Naive thymus-derived CD8-positive, alpha-beta T cell (primary cell): ENCODE measurements at regions not wholly inside any gene's neighbourhood (a gene's known extent, or its start where the extent isn't known, plus 50 kb on each side); places are given as distances from the start of the nearest gene placed in this dataset.

Source experiments
- ATAC-seq, 2 donors: fragments of 150-1000 bp; cut with Tn5 transposase in 1 of 2; sonication (Bioruptor Pico), chemical (Tn5 transposase) in 1 of 2; 1 replicate in 1 of 2; 2 replicates in 1 of 2; pipeline ENCODE4 v1.10.0; 2021; ENCODE audit warnings: mild to moderate bottlenecking in 2 of 2, moderate library complexity in 2 of 2
- POLR2A ChIA-PET: fragments of 350-600 bp; sonication (Branson Sonifier 250); formaldehyde crosslinking; loops from one replicate; lab custom pipeline; 2021; ENCODE audit warnings: antibody characterized with exemption; lab: Charles Lee
- DNase-seq, 10 donors: peaks; one replicate each; pipeline versions ENCODE4 v3.0.0 to v3.0.0-alpha.2; 2020 to 2022
- H3K27ac Mint-ChIP-seq, 10 donors: one replicate each; pipeline ENCODE4 v1.8.0; 2020 to 2022; ENCODE audit warnings: mild to moderate bottlenecking in 10 of 10, mixed read lengths in 10 of 10, moderate library complexity in 4 of 10, inconsistent platforms in 1 of 10
- H3K27me3 Mint-ChIP-seq, 5 donors: one replicate each; pipeline ENCODE4 v1.8.0; 2021 to 2022; ENCODE audit warnings: mixed read lengths in 5 of 5
- H3K36me3 Mint-ChIP-seq, 3 donors: one replicate each; pipeline ENCODE4 v1.8.0; 2020 to 2022; ENCODE audit warnings: mixed read lengths in 3 of 3, mild to moderate bottlenecking in 2 of 3, inconsistent platforms in 1 of 3
- H3K4me1 Mint-ChIP-seq, 4 donors: one replicate each; pipeline ENCODE4 v1.8.0; 2021 to 2022; ENCODE audit warnings: mixed read lengths in 4 of 4
- H3K4me3 Mint-ChIP-seq, 10 donors: one replicate each; pipeline ENCODE4 v1.8.0; 2020 to 2022; ENCODE audit warnings: mild to moderate bottlenecking in 10 of 10, mixed read lengths in 10 of 10, moderate library complexity in 6 of 10, inconsistent platforms in 1 of 10
- H3K9me3 Mint-ChIP-seq, 9 donors: one replicate each; pipeline ENCODE4 v1.8.0; 2020 to 2022; ENCODE audit warnings: mixed read lengths in 9 of 9, mild to moderate bottlenecking in 3 of 9, inconsistent platforms in 1 of 9, moderate library complexity in 1 of 9

DNA sequence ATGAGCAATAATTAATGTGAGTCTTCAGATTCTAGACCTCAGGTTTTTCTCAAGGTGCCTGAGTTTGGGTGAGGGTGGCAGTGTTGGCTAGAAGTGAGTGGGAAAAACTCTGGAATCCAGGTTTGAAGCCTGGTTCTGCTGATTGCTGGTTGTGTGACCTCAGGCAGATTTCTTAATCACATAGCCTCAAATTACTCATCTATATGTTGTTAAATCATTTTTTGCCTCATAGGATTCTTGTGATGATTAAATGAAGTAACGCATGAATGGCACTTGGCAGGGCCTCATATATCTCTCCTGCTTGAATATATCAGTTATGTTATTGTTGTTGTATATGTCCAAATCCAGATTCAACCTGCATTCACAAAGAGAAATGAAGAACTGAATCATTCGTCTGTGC is 60.5 kb downstream of the NR2F2 start:
- Mint-ChIP-seq H3K27ac (no peak overlapping the region), H3K36me3 (no peaks in the 10 kb centered on the region), H3K9me3 (peaks cover 0 to 9% (median 3%) of the 10 kb centered on the region in 9 donors), H3K27me3 (peaks cover 12 to 48% (median 25%) of the 10 kb centered on the region in 5 donors), H3K4me3 (no peak overlapping the region), H3K4me1 (no peaks in the 10 kb centered on the region)
- POLR2A ChIA-PET: no interaction called here
- no peak for DNase-seq
- no peak for ATAC-seq

DNA sequence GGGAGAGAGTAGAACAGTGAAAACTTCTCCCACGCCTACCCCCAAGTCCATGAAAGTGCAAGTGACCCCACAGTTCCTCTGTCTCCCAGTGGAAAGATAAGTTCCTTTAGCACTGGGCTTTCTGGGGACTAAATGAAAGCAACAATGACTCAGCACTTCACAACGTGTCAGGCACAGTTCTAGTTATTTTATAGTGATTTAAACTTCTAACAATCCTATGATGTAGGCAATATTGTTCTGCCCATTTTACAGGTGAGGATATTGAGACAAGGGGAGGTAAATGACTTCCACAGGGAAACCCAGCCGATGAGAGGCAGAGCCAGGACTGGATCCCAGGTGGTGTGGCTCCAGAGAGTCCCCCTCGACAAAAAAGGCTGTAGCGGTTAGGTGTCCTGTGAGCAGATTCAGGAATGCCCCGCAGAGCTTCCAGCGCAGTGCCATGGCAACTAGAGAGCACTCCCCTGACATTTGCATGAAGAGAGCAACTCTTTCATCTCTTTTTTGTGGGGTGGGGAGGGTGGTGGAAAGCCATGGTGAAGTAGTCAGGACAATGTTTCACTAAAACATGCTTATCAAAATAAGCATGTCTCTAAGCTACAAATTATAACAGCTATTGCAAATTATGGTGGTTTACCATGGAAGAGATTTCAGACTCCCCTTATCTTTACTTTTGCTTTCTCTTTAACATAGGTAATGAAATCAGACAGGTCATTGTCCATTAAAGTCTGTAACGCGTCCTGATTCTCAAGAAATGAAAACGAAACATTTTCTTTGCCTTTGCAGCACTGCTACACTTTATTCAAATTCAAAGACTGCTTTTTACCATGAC is 62.1 kb downstream of the NR2F2 start:
- H3K9me3 Mint-ChIP-seq: peaks cover 0 to 9% (median 3%) of the 10 kb centered on the region in 9 donors
- no peak overlapping the region for H3K27ac Mint-ChIP-seq
- POLR2A ChIA-PET: no interaction called here

DNA sequence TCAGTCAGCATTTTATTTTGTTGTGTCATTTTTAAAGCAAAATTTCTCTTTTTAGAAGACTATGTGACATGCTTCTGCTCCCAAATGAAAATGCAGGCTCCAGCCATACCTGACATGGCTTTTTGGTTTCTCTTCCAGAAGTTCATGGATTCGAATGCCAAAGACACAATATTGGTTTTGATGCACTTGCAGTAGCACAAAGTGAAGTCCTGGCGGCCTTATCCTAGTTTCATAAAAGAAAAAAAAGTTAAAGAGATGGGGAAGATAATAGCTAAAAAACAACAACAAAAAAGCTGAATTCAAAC is 62.7 kb downstream of the NR2F2 start:
- ATAC-seq (no peak), DNase-seq (no peak)
- peaks cover 12 to 52% (median 24%) of the 10 kb centered on the region in 5 donors for H3K27me3 Mint-ChIP-seq
- POLR2A ChIA-PET: no interaction called here
- H3K9me3 Mint-ChIP-seq: peaks cover 0 to 9% (median 3%) of the 10 kb centered on the region in 9 donors
- H3K27ac Mint-ChIP-seq: no peak overlapping the region
- no peaks in the 10 kb centered on the region for H3K4me1 Mint-ChIP-seq
- H3K4me3 Mint-ChIP-seq: no peak overlapping the region
- no peaks in the 10 kb centered on the region for H3K36me3 Mint-ChIP-seq

More for the DNA sequence above, 62.1 kb downstream of the NR2F2 start:
- no peak for DNase-seq
- no peak overlapping the region for H3K4me3 Mint-ChIP-seq
- ATAC-seq: no peak
- no peaks in the 10 kb centered on the region for H3K4me1 Mint-ChIP-seq
- no peaks in the 10 kb centered on the region for H3K36me3 Mint-ChIP-seq
- H3K27me3 Mint-ChIP-seq: peaks cover 12 to 51% (median 23%) of the 10 kb centered on the region in 5 donors

DNA sequence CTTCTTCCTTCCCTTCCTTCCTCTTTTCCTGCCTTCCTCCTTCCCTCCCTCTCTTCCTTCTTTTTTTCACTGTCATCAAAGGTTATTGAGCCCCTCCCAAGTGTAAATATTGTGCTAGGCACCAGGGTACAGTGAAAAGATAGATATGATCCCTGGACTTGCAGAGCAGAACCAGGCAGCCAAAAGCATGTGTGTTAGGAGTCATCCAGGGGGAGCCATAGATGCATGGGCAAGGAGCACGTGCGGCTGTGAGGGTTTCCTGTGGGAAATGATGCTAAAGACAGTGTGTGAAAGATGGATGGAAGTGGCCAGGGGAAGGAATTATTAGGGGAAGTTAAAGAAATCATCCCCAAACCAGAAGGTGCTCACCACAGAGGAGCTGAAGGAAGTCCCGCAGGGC is 65.2 kb downstream of the NR2F2 start:
- DNase-seq: no peak
- POLR2A ChIA-PET: no interaction called here
- no peak overlapping the region for H3K4me3 Mint-ChIP-seq
- peaks cover 0 to 9% (median 0%) of the 10 kb centered on the region in 9 donors for H3K9me3 Mint-ChIP-seq
- H3K4me1 Mint-ChIP-seq: no peaks in the 10 kb centered on the region
- peak overlapping the region in 1 of 10 donors; percentile 6 for H3K27ac Mint-ChIP-seq
- no peaks in the 10 kb centered on the region for H3K36me3 Mint-ChIP-seq
- H3K27me3 Mint-ChIP-seq: peaks cover 8 to 64% (median 30%) of the 10 kb centered on the region in 5 donors
- ATAC-seq: no peak

DNA sequence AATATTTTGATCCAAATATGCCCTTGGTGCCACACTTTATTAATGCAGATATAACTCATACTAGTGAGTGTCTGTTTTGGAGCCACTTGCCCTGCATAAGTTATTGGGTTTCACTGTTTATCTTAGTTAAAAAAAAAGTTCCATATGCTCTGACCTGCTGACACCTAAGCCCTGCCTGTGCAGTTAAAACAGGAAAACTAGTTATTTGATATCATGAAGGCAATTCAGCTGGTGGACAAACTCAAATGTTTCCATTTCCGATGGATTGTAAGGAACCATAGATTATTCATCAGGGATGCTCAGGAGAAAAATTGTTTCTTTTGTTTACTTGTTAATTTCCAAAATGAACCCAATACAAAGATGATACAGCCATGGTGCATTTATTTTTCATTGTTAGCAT is 68.3 kb downstream of the NR2F2 start:
- POLR2A ChIA-PET: no interaction called here
- H3K27ac Mint-ChIP-seq: no peak overlapping the region
- DNase-seq (no peak), ATAC-seq (no peak)
- H3K36me3 Mint-ChIP-seq: no peaks in the 10 kb centered on the region
- H3K9me3 Mint-ChIP-seq: peaks cover 0 to 7% (median 0%) of the 10 kb centered on the region in 9 donors
- H3K27me3 Mint-ChIP-seq: peaks cover 15 to 61% (median 31%) of the 10 kb centered on the region in 5 donors
- no peak overlapping the region for H3K4me3 Mint-ChIP-seq
- no peaks in the 10 kb centered on the region for H3K4me1 Mint-ChIP-seq

- Mint-ChIP-seq H3K4me1 (no peaks in the 10 kb centered on the region), H3K4me3 (no peak overlapping the region), H3K27me3 (peaks cover 24 to 63% (median 44%) of the 10 kb centered on the region in 5 donors), H3K27ac (peak overlapping the region in 1 of 10 donors; percentile 26), H3K36me3 (no peaks in the 10 kb centered on the region), H3K9me3 (peaks cover 0 to 9% (median 0%) of the 10 kb centered on the region in 9 donors)
- POLR2A ChIA-PET: no interaction called here
- no peak for DNase-seq
- ATAC-seq: no peak
These were observed 71.9 kb downstream of the NR2F2 start for GRCh38 chr15:96402403-96402802.

DNA sequence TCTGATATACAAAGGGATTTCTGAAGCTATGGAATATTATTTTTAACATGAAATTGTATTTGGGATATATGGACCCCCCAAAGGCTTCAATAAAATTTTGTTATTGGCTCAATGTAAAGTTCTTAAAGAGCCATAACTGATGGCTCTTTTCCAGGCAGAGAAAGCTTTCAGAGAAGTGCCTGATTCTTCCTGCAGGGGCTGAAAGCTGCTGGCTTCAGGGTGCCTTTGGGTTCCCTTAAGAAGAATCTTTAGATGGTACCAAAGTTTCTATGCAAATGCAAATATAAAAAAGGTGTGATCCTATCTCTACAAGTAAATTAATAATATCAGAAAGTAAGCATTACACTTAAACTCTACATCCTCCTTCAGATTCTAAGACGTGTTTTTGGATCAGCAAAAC is 72.6 kb downstream of the NR2F2 start:
- H3K27me3 Mint-ChIP-seq: peaks cover 29 to 70% (median 44%) of the 10 kb centered on the region in 5 donors
- H3K4me1 Mint-ChIP-seq: peaks cover 0 to 2% (median 0%) of the 10 kb centered on the region in 4 donors
- DNase-seq: no peak
- no peak overlapping the region for H3K27ac Mint-ChIP-seq
- no peak overlapping the region for H3K4me3 Mint-ChIP-seq
- POLR2A ChIA-PET: no interaction called here
- peaks cover 0 to 12% (median 0%) of the 10 kb centered on the region in 9 donors for H3K9me3 Mint-ChIP-seq
- no peak for ATAC-seq
- H3K36me3 Mint-ChIP-seq: no peaks in the 10 kb centered on the region

DNA sequence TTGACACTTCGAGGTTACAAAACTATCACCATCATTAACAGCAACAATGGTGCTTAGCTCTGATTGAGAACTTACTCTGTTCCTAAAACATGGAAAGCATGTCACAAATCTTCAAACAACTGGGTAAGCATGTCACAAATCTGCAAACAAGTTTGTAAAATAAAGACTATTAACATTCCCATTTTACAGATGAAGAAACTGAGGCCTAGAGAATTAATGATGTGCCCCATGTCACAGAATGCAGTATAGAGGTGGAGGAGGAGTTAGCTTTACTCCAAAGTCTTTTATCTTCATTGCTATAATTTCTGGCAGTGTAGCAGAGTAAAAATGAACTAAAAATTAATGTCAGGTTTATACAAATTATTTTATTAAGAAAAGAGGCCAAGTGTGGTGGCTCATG is 73.4 kb downstream of the NR2F2 start:
- Mint-ChIP-seq H3K27ac (no peak overlapping the region), H3K9me3 (peaks cover 0 to 7% (median 0%) of the 10 kb centered on the region in 9 donors), H3K27me3 (peaks cover 28 to 70% (median 44%) of the 10 kb centered on the region in 5 donors), H3K36me3 (peaks cover 0 to under 1% (median 0%) of the 10 kb centered on the region in 3 donors), H3K4me1 (peaks cover 0 to 5% (median 1%) of the 10 kb centered on the region in 4 donors), H3K4me3 (no peak overlapping the region)
- POLR2A ChIA-PET: no interaction called here
- no peak for ATAC-seq
- DNase-seq: no peak

DNA sequence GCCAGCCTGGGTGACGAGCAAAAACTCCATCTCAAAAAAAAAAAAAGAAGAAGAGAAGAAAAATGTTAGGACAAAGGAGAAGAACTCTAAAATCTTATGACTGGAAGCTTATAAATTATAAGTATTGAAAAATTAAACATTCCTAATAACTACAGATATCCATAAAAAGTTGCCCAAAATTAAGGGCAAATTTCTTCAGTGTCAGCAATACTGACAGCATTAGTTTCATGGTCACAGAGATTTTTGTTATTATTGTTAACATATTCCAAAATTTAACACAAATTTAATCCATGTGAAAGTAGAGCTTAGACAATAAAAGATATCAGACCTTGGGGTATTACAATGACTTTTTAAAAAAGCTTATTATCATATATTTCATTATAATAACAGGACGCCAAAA is 74.1 kb downstream of the NR2F2 start:
- POLR2A ChIA-PET: no interaction called here
- no peak overlapping the region for H3K27ac Mint-ChIP-seq
- peaks cover 31 to 69% (median 44%) of the 10 kb centered on the region in 5 donors for H3K27me3 Mint-ChIP-seq
- peaks cover 0 to 2% (median 0%) of the 10 kb centered on the region in 3 donors for H3K36me3 Mint-ChIP-seq
- no peak overlapping the region for H3K4me3 Mint-ChIP-seq
- no peak for DNase-seq
- H3K9me3 Mint-ChIP-seq: peaks cover 0 to 7% (median 0%) of the 10 kb centered on the region in 9 donors
- H3K4me1 Mint-ChIP-seq: peaks cover 0 to 9% (median 3%) of the 10 kb centered on the region in 4 donors
- ATAC-seq: no peak

DNA sequence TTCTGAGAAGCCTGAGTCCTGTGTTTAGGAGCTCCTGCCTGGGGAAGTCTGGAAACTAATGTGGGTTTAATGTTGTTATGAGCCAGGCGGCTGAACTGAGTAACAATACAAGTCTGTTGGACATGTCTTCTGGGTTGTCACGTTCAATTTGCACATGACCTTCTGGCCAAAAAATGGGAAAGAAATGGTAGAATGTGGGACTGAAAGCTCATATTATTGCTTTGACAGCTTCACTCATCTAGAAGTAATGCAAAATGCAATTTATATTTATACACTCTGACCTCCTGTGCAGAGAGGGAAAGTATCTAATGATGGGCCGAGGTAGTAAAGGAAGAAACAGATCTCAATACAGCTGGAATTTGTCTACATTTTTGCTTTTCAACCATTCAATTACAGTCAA is 75.8 kb downstream of the NR2F2 start:
- DNase-seq (no peak), ATAC-seq (no peak)
- H3K27me3 Mint-ChIP-seq: peaks cover 37 to 70% (median 54%) of the 10 kb centered on the region in 5 donors
- no peak overlapping the region for H3K4me3 Mint-ChIP-seq
- H3K4me1 Mint-ChIP-seq: peaks cover 0 to 16% (median 3%) of the 10 kb centered on the region in 4 donors
- H3K9me3 Mint-ChIP-seq: peaks cover 0 to 5% (median 0%) of the 10 kb centered on the region in 9 donors
- no peak overlapping the region for H3K27ac Mint-ChIP-seq
- peaks cover 0 to 4% (median 0%) of the 10 kb centered on the region in 3 donors for H3K36me3 Mint-ChIP-seq
- POLR2A ChIA-PET: no interaction called here

GRCh38 chr15:96406701-96407100 is 76.2 kb downstream of the NR2F2 start:
- Mint-ChIP-seq H3K27me3 (peaks cover 41 to 73% (median 57%) of the 10 kb centered on the region in 5 donors), H3K9me3 (peaks cover 0 to 5% (median 0%) of the 10 kb centered on the region in 9 donors), H3K4me1 (peaks cover 0 to 16% (median 3%) of the 10 kb centered on the region in 4 donors), H3K36me3 (peaks cover 0 to 4% (median 0%) of the 10 kb centered on the region in 3 donors), H3K27ac (no peak overlapping the region), H3K4me3 (no peak overlapping the region)
- DNase-seq (no peak), ATAC-seq (no peak)
- POLR2A ChIA-PET: no interaction called here

- Mint-ChIP-seq H3K4me1 (peaks cover 0 to 16% (median 3%) of the 10 kb centered on the region in 4 donors), H3K9me3 (peaks cover 0 to 7% (median 0%) of the 10 kb centered on the region in 9 donors), H3K27me3 (peaks cover 45 to 73% (median 57%) of the 10 kb centered on the region in 5 donors), H3K36me3 (peaks cover 0 to 4% (median 0%) of the 10 kb centered on the region in 3 donors), H3K4me3 (no peak overlapping the region), H3K27ac (no peak overlapping the region)
- DNase-seq (no peak), ATAC-seq (no peak)
- POLR2A ChIA-PET: no interaction called here
These were observed 77.0 kb downstream of the NR2F2 start for GRCh38 chr15:96407482-96407881.

- Mint-ChIP-seq H3K9me3 (peaks cover 0 to 7% (median 0%) of the 10 kb centered on the region in 9 donors), H3K4me1 (peaks cover 0 to 16% (median 4%) of the 10 kb centered on the region in 4 donors), H3K27me3 (peaks cover 42 to 84% (median 60%) of the 10 kb centered on the region in 5 donors), H3K36me3 (peaks cover 0 to 4% (median 0%) of the 10 kb centered on the region in 3 donors), H3K4me3 (peak overlapping the region in 3 of 10 donors; percentile 15 to 56 (median 25)), H3K27ac (peak overlapping the region in 1 of 10 donors; percentile 29)
- POLR2A ChIA-PET: no interaction called here
- ATAC-seq (no peak), DNase-seq (no peak)
These were observed 78.2 kb downstream of the NR2F2 start for GRCh38 chr15:96408591-96409183.
